ENCODE measurements at regions not wholly inside any gene's neighbourhood (a gene's known extent, or its start where the extent isn't known, plus 50 kb on each side); places are given as distances from the start of the nearest gene placed in this dataset.
A peak's percentile ranks its signal among the peaks of the same experiment; 100 is the strongest.

DNA sequence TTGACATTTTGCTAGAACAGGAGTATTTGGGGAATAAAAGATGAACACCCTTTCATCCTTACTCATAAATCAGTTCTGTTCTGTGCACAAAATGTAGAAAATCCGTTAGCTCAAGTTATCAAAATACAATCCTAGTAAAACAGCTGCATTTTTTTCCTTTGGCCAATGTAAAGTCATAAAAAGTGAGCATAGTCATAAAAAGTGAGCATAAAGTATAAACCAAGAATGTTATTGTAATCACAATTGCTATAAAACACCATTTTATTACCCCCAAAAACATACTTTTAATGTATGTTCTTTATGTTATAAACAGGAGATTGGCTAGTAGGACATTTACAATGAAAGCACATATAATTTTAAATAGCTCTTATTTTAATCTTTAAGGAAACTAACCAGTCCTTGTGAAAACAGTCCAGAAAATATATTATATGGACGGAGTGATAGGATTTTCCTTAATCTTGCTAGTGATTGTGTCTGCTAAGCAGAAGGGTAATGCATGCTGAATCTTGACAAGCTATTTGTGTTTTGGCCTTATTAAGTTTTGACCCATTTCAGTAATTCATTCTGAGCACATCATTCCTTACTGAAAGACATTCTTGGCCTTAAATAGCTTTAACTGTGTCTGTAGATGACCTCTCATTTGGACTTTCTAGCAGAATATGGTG, 891.8 kb downstream of the DSC3 start:
- Histone ChIP-seq H3K4me1 (ENCODE audit: control insufficient read depth, insufficient read depth, low read length) (no peaks in the 10 kb centered on the region), H3K27ac (ENCODE audit: extremely low read depth, low read depth, low read length) (no peak overlapping the region), H3K36me3 (ENCODE audit: control insufficient read depth in 2 of 2, insufficient read depth in 1 of 2, low read length in 2 of 2) (no peaks in the 10 kb centered on the region), H3K9me3 (ENCODE audit: control insufficient read depth, insufficient read depth, low read depth, low read length) (no peaks in the 10 kb centered on the region), H3K4me3 (ENCODE audit: low read depth, low read length) (no peak overlapping the region)
- ChIA-PET POLR2A (no interaction called here), CTCF (interaction anchor here (1.1 kb wide), 1 partner anchor 276 kb away, joined by 3 read pairs; no protein-coding TSS in a partner anchor)
- 0 out of 2 replicates have a peak, but pooled peaks have one; percentile 35 for TF ChIP-seq TCF7L2 (IDR thresholded peaks at IDR 0.05; ENCODE audit: borderline replicate concordance, low read depth, low read length)
- TF ChIP-seq HOXD13 (CRISPR knock-in tag; IDR thresholded peaks at IDR 0.05; ENCODE audit: borderline replicate concordance), result peak; percentile 20; the same call in 1 of the 2 replicates
- TF ChIP-seq, protein P1, sequence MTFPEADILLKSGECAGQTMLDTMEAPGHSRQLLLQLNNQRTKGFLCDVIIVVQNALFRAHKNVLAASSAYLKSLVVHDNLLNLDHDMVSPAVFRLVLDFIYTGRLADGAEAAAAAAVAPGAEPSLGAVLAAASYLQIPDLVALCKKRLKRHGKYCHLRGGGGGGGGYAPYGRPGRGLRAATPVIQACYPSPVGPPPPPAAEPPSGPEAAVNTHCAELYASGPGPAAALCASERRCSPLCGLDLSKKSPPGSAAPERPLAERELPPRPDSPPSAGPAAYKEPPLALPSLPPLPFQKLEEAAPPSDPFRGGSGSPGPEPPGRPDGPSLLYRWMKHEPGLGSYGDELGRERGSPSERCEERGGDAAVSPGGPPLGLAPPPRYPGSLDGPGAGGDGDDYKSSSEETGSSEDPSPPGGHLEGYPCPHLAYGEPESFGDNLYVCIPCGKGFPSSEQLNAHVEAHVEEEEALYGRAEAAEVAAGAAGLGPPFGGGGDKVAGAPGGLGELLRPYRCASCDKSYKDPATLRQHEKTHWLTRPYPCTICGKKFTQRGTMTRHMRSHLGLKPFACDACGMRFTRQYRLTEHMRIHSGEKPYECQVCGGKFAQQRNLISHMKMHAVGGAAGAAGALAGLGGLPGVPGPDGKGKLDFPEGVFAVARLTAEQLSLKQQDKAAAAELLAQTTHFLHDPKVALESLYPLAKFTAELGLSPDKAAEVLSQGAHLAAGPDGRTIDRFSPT (tag by site-specific recombination; IDR thresholded peaks at IDR 0.05), result 0 out of 2 replicates have a peak, but pooled peaks have one; percentile 19
- TF ChIP-seq ZNF670 (tag by site-specific recombination; IDR thresholded peaks at IDR 0.05; ENCODE audit: low read depth), result no peak

DNA sequence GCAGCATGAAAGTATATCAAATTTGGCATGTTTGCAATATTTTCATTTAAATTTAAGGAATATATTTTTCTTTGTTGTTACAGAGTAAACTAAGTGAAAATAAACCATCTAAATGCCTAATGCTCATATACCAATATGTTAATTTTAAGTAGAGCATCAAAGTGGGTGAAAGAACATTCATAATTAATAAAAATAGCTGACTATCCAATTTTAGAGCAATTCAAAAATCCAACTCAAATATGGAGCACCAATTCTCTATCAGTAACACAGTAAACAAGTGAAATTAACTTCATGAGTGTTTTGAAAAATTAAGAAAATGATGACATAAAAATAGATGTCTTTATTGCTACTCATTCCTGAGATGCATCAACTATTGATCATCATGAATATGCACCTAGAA, 893.0 kb downstream of the DSC3 start:
- no peaks in the 10 kb centered on the region for H3K9me3 ChIP-seq (ENCODE audit: control insufficient read depth, insufficient read depth, low read depth, low read length)
- POLR2A ChIA-PET, result no interaction called here
- H3K36me3 ChIP-seq (ENCODE audit: control insufficient read depth in 2 of 2, insufficient read depth in 1 of 2, low read length in 2 of 2), result no peaks in the 10 kb centered on the region
- H3K4me3 ChIP-seq (ENCODE audit: low read depth, low read length), result no peak overlapping the region
- no peak overlapping the region for H3K27ac ChIP-seq (ENCODE audit: extremely low read depth, low read depth, low read length)
- H3K4me1 ChIP-seq (ENCODE audit: control insufficient read depth, insufficient read depth, low read length), result no peaks in the 10 kb centered on the region
- CTCF ChIA-PET, result interaction anchor here (0.7 to 1.1 kb wide), 2 partner anchors 90 to 275 kb away, joined by 3 to 5 read pairs; no protein-coding TSS in a partner anchor
- TF ChIP-seq SP2 (tag by site-specific recombination; IDR thresholded peaks at IDR 0.05) (no peak), ZNF510 (tag by site-specific recombination; IDR thresholded peaks at IDR 0.05; ENCODE audit: insufficient replicate concordance) (no peak), ZNF555 (tag by site-specific recombination; conservative IDR thresholded peaks at IDR 0.05) (no peak)
- TF ChIP-seq, protein P2, sequence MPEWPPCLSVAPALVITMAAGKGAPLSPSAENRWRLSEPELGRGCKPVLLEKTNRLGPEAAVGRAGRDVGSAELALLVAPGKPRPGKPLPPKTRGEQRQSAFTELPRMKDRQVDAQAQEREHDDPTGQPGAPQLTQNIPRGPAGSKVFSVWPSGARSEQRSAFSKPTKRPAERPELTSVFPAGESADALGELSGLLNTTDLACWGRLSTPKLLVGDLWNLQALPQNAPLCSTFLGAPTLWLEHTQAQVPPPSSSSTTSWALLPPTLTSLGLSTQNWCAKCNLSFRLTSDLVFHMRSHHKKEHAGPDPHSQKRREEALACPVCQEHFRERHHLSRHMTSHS (tag by site-specific recombination; IDR thresholded peaks at IDR 0.05), result no peak
- TF ChIP-seq, protein P3, sequence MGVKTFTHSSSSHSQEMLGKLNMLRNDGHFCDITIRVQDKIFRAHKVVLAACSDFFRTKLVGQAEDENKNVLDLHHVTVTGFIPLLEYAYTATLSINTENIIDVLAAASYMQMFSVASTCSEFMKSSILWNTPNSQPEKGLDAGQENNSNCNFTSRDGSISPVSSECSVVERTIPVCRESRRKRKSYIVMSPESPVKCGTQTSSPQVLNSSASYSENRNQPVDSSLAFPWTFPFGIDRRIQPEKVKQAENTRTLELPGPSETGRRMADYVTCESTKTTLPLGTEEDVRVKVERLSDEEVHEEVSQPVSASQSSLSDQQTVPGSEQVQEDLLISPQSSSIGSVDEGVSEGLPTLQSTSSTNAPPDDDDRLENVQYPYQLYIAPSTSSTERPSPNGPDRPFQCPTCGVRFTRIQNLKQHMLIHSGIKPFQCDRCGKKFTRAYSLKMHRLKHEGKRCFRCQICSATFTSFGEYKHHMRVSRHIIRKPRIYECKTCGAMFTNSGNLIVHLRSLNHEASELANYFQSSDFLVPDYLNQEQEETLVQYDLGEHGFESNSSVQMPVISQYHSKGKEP (tag by site-specific recombination; IDR thresholded peaks at IDR 0.05), result no peak

DNA sequence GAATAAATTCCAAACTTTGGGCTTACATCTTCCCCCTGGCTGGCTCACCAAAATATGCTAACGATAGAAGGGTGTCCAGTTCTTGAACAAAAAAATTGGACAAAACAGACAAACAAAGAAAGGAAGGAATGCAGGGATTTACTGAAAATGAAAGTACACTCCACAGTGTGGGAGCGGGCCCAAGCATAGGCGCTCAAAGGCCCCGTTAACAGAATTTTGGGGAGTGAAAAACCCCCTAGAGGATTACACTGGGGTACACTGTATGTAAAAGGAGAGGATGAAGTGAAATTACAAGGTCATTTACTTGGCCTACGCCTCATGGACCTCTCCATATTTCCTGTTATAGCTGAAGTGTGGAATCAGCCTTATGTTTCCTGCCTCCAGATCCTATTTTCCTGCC, 899.7 kb downstream of the DSC3 start:
- Histone ChIP-seq H3K9me3 (ENCODE audit: control insufficient read depth, insufficient read depth, low read depth, low read length) (no peaks in the 10 kb centered on the region), H3K36me3 (ENCODE audit: control insufficient read depth in 2 of 2, insufficient read depth in 1 of 2, low read length in 2 of 2) (no peaks in the 10 kb centered on the region), H3K4me3 (ENCODE audit: low read depth, low read length) (no peak overlapping the region), H3K27ac (ENCODE audit: extremely low read depth, low read depth, low read length) (no peak overlapping the region), H3K4me1 (ENCODE audit: control insufficient read depth, insufficient read depth, low read length) (no peaks in the 10 kb centered on the region)
- ChIA-PET POLR2A (no interaction called here), CTCF (no interaction called here)
- TF ChIP-seq ZNF623 (tag by site-specific recombination; IDR thresholded peaks at IDR 0.05) (no peak), ZNF2 (tag by site-specific recombination; IDR thresholded peaks at IDR 0.05) (no peak), ZNF830 (tag by site-specific recombination; IDR thresholded peaks at IDR 0.05; ENCODE audit: low read depth) (no peak), BCL11A (tag by site-specific recombination; IDR thresholded peaks at IDR 0.05; ENCODE audit: low read depth) (no peak), ZBTB7A (tag by site-specific recombination; IDR thresholded peaks at IDR 0.05; ENCODE audit: low read depth) (no peak), ZFP41 (tag by site-specific recombination; IDR thresholded peaks at IDR 0.05; ENCODE audit: borderline replicate concordance) (no peak), ZNF433 (tag by site-specific recombination; IDR thresholded peaks at IDR 0.05; ENCODE audit: low read depth) (no peak), ZNF394 (tag by site-specific recombination; IDR thresholded peaks at IDR 0.05; ENCODE audit: borderline replicate concordance) (no peak), ZNF555 (tag by site-specific recombination; conservative IDR thresholded peaks at IDR 0.05) (no peak), ZFP69B (tag by site-specific recombination; IDR thresholded peaks at IDR 0.05) (no peak)
- TF ChIP-seq, protein P4, sequence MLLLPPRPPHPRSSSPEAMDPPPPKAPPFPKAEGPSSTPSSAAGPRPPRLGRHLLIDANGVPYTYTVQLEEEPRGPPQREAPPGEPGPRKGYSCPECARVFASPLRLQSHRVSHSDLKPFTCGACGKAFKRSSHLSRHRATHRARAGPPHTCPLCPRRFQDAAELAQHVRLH (tag by site-specific recombination; IDR thresholded peaks at IDR 0.05), result no peak
- TF ChIP-seq, protein P5, sequence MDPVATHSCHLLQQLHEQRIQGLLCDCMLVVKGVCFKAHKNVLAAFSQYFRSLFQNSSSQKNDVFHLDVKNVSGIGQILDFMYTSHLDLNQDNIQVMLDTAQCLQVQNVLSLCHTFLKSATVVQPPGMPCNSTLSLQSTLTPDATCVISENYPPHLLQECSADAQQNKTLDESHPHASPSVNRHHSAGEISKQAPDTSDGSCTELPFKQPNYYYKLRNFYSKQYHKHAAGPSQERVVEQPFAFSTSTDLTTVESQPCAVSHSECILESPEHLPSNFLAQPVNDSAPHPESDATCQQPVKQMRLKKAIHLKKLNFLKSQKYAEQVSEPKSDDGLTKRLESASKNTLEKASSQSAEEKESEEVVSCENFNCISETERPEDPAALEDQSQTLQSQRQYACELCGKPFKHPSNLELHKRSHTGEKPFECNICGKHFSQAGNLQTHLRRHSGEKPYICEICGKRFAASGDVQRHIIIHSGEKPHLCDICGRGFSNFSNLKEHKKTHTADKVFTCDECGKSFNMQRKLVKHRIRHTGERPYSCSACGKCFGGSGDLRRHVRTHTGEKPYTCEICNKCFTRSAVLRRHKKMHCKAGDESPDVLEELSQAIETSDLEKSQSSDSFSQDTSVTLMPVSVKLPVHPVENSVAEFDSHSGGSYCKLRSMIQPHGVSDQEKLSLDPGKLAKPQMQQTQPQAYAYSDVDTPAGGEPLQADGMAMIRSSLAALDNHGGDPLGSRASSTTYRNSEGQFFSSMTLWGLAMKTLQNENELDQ (tag by site-specific recombination; IDR thresholded peaks at IDR 0.05; ENCODE audit: low read depth), result no peak
